HEK293 (cell line): ENCODE measurements at regions not wholly inside any gene's neighbourhood (a gene's known extent, or its start where the extent isn't known, plus 50 kb on each side); places are given as distances from the start of the nearest gene placed in this dataset.

ENCODE experiments used
- KLF16 ChIP-seq: fragments of 450-650 bp; formaldehyde crosslinking; IDR thresholded peaks from 2 replicates; pipeline ENCODE4 v1.5.1; 2017; ENCODE audit warnings: missing biosample characterization, missing genetic modification characterization
- MYNN ChIP-seq: fragments of 450-650 bp; formaldehyde crosslinking; IDR thresholded peaks from 2 replicates; pipeline ENCODE4 v1.5.1; 2016; ENCODE audit warnings: missing biosample characterization, missing genetic modification characterization, borderline replicate concordance
- SP7 ChIP-seq: fragments of 450-650 bp; formaldehyde crosslinking; IDR thresholded peaks from 2 replicates; pipeline ENCODE4 v1.5.1; 2016; ENCODE audit warnings: missing biosample characterization, missing genetic modification characterization
- ZBTB17 ChIP-seq: fragments of 450-650 bp; formaldehyde crosslinking; IDR thresholded peaks from 2 replicates; pipeline ENCODE4 v1.5.1; 2016; ENCODE audit warnings: missing biosample characterization, missing genetic modification characterization
- ZNF121 ChIP-seq: fragments of 450-650 bp; formaldehyde crosslinking; IDR thresholded peaks from 2 replicates; pipeline ENCODE4 v1.5.1; 2016; ENCODE audit warnings: missing biosample characterization, missing genetic modification characterization
- ZNF132 ChIP-seq: fragments of 450-650 bp; formaldehyde crosslinking; IDR thresholded peaks from 2 replicates; pipeline ENCODE4 v1.5.1; 2017; ENCODE audit warnings: missing biosample characterization, missing genetic modification characterization, borderline replicate concordance
- ZNF311 ChIP-seq: fragments of 450-650 bp; formaldehyde crosslinking; IDR thresholded peaks from 2 replicates; pipeline ENCODE4 v1.5.1; 2017; ENCODE audit warnings: missing biosample characterization, missing genetic modification characterization, borderline replicate concordance
- ZNF37A ChIP-seq: fragments of 450-650 bp; IDR thresholded peaks from 2 replicates; pipeline ENCODE4 v1.5.1; 2018; ENCODE audit warnings: missing biosample characterization, missing genetic modification characterization
- ZNF473 ChIP-seq: fragments of 450-650 bp; formaldehyde crosslinking; IDR thresholded peaks from 2 replicates; pipeline ENCODE4 v1.5.1; 2017; ENCODE audit warnings: missing biosample characterization, missing genetic modification characterization
- ZNF623 ChIP-seq: fragments of 450-650 bp; formaldehyde crosslinking; IDR thresholded peaks from 2 replicates; pipeline ENCODE4 v1.5.1; 2016; ENCODE audit warnings: missing biosample characterization, missing genetic modification characterization
- ZNF658 ChIP-seq: fragments of 450-650 bp; formaldehyde crosslinking; IDR thresholded peaks from 2 replicates; pipeline ENCODE4; 2016; ENCODE audit warnings: missing biosample characterization, missing genetic modification characterization
- ZNF747 ChIP-seq: fragments of 450-650 bp; formaldehyde crosslinking; IDR thresholded peaks from 2 replicates; pipeline ENCODE4 v1.5.1; 2016; ENCODE audit warnings: missing biosample characterization, missing genetic modification characterization
- ZXDB ChIP-seq: fragments of 450-650 bp; formaldehyde crosslinking; IDR thresholded peaks from 2 replicates; pipeline ENCODE4 v1.5.1; 2016; ENCODE audit warnings: missing biosample characterization, missing genetic modification characterization
- TF ChIP-seq, protein P1 (sequence below): fragments of 450-650 bp; formaldehyde crosslinking; IDR thresholded peaks from 2 replicates; pipeline ENCODE4 v1.5.1; 2016; ENCODE audit warnings: missing biosample characterization, missing genetic modification characterization
- TF ChIP-seq, protein P2 (sequence below): fragments of 450-650 bp; formaldehyde crosslinking; IDR thresholded peaks from 2 replicates; pipeline ENCODE4 v1.5.1; 2017; ENCODE audit warnings: missing biosample characterization, missing genetic modification characterization
- TF ChIP-seq, protein P3 (sequence below): fragments of 450-650 bp; IDR thresholded peaks from 2 replicates; pipeline ENCODE4 v1.5.1; 2018; ENCODE audit warnings: missing biosample characterization, mild to moderate bottlenecking, missing genetic modification characterization
- TF ChIP-seq, protein P4 (sequence below): fragments of 450-650 bp; formaldehyde crosslinking; IDR thresholded peaks from 2 replicates; pipeline ENCODE4 v1.5.1; 2017; ENCODE audit warnings: missing biosample characterization, missing genetic modification characterization
- TF ChIP-seq, protein P5 (sequence below): fragments of 450-650 bp; formaldehyde crosslinking; IDR thresholded peaks from 2 replicates; pipeline ENCODE4 v1.5.1; 2016; ENCODE audit warnings: missing biosample characterization, missing genetic modification characterization
- TF ChIP-seq, protein P6 (sequence below): fragments of 450-650 bp; formaldehyde crosslinking; IDR thresholded peaks from 2 replicates; pipeline ENCODE4 v1.5.1; 2016; ENCODE audit warnings: missing biosample characterization, missing genetic modification characterization

DNA sequence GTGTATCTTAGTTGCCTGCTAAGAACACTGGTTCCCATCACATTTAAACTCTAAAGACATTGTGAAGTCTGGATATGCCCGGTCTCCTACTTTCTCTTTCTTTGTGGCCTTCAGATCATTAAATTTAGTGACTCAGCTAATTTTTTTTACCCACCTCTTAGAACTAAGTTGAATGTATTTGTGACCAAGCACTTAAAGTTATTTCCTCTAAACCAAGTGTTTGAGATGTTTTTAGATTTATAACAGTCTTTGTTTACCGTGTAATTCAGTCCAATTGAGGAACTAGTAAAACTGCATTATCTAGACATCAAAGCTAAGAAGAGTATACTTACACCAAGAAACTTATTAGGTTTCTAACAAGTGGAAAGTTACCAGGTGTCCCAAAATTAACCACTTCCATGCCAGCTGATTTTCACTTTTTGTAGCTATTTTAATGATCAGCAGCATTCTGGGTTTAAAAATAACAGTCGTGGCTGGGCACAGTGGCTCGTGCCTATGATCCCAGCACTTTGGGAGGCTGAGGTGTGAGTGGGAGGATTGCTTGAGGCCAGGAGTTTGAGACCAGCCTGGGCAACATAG, 53.1 kb downstream of the ARHGAP35 start (continued):
- TF ChIP-seq, protein P1, sequence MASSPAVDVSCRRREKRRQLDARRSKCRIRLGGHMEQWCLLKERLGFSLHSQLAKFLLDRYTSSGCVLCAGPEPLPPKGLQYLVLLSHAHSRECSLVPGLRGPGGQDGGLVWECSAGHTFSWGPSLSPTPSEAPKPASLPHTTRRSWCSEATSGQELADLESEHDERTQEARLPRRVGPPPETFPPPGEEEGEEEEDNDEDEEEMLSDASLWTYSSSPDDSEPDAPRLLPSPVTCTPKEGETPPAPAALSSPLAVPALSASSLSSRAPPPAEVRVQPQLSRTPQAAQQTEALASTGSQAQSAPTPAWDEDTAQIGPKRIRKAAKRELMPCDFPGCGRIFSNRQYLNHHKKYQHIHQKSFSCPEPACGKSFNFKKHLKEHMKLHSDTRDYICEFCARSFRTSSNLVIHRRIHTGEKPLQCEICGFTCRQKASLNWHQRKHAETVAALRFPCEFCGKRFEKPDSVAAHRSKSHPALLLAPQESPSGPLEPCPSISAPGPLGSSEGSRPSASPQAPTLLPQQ (tag by site-specific recombination) = no peak
- no peak for TF ChIP-seq ZNF37A (tag by site-specific recombination)
- TF ChIP-seq SP7 (tag by site-specific recombination) = no peak
- no peak for TF ChIP-seq ZNF747 (tag by site-specific recombination)
- TF ChIP-seq ZNF473 = no peak
- no peak for TF ChIP-seq ZNF658
- TF ChIP-seq, protein P2, sequence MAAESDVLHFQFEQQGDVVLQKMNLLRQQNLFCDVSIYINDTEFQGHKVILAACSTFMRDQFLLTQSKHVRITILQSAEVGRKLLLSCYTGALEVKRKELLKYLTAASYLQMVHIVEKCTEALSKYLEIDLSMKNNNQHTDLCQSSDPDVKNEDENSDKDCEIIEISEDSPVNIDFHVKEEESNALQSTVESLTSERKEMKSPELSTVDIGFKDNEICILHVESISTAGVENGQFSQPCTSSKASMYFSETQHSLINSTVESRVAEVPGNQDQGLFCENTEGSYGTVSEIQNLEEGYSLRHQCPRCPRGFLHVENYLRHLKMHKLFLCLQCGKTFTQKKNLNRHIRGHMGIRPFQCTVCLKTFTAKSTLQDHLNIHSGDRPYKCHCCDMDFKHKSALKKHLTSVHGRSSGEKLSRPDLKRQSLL (tag by site-specific recombination) = no peak
- TF ChIP-seq, protein P3, sequence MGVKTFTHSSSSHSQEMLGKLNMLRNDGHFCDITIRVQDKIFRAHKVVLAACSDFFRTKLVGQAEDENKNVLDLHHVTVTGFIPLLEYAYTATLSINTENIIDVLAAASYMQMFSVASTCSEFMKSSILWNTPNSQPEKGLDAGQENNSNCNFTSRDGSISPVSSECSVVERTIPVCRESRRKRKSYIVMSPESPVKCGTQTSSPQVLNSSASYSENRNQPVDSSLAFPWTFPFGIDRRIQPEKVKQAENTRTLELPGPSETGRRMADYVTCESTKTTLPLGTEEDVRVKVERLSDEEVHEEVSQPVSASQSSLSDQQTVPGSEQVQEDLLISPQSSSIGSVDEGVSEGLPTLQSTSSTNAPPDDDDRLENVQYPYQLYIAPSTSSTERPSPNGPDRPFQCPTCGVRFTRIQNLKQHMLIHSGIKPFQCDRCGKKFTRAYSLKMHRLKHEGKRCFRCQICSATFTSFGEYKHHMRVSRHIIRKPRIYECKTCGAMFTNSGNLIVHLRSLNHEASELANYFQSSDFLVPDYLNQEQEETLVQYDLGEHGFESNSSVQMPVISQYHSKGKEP (tag by site-specific recombination) = no peak
- TF ChIP-seq, protein P4, sequence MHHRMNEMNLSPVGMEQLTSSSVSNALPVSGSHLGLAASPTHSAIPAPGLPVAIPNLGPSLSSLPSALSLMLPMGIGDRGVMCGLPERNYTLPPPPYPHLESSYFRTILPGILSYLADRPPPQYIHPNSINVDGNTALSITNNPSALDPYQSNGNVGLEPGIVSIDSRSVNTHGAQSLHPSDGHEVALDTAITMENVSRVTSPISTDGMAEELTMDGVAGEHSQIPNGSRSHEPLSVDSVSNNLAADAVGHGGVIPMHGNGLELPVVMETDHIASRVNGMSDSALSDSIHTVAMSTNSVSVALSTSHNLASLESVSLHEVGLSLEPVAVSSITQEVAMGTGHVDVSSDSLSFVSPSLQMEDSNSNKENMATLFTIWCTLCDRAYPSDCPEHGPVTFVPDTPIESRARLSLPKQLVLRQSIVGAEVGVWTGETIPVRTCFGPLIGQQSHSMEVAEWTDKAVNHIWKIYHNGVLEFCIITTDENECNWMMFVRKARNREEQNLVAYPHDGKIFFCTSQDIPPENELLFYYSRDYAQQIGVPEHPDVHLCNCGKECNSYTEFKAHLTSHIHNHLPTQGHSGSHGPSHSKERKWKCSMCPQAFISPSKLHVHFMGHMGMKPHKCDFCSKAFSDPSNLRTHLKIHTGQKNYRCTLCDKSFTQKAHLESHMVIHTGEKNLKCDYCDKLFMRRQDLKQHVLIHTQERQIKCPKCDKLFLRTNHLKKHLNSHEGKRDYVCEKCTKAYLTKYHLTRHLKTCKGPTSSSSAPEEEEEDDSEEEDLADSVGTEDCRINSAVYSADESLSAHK (tag by site-specific recombination) = 0 out of 2 replicates have a peak, but pooled peaks have one; percentile 20
- TF ChIP-seq ZNF121 (tag by site-specific recombination) = peak; percentile 97
- no peak for TF ChIP-seq ZBTB17
- TF ChIP-seq MYNN (tag by site-specific recombination) = no peak
- TF ChIP-seq, protein P5, sequence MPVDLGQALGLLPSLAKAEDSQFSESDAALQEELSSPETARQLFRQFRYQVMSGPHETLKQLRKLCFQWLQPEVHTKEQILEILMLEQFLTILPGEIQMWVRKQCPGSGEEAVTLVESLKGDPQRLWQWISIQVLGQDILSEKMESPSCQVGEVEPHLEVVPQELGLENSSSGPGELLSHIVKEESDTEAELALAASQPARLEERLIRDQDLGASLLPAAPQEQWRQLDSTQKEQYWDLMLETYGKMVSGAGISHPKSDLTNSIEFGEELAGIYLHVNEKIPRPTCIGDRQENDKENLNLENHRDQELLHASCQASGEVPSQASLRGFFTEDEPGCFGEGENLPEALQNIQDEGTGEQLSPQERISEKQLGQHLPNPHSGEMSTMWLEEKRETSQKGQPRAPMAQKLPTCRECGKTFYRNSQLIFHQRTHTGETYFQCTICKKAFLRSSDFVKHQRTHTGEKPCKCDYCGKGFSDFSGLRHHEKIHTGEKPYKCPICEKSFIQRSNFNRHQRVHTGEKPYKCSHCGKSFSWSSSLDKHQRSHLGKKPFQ (tag by site-specific recombination) = no peak
- TF ChIP-seq, protein P6, sequence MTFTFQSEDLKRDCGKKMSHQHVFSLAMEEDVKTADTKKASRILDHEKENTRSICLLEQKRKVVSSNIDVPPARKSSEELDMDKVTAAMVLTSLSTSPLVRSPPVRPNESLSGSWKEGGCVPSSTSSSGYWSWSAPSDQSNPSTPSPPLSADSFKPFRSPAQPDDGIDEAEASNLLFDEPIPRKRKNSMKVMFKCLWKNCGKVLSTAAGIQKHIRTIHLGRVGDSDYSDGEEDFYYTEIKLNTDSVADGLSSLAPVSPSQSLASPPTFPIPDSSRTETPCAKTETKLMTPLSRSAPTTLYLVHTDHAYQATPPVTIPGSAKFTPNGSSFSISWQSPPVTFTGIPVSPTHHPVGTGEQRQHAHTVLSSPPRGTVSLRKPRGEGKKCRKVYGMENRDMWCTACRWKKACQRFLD (tag by site-specific recombination) = no peak
- no peak for TF ChIP-seq ZNF623 (tag by site-specific recombination)
- TF ChIP-seq KLF16 (tag by site-specific recombination) = no peak
- no peak for TF ChIP-seq ZNF132
- no peak for TF ChIP-seq ZNF311 (tag by site-specific recombination)
- peak; percentile 64 for TF ChIP-seq ZXDB (tag by site-specific recombination)
